Trophoblast cell (in vitro differentiated cells and primary cell): ENCODE measurements at regions not wholly inside any gene's neighbourhood (a gene's known extent, or its start where the extent isn't known, plus 50 kb on each side); places are given as distances from the start of the nearest gene placed in this dataset.

Experiments
- DNase-seq, 2 donors: peaks; one replicate each; pipeline ENCODE4 v3.0.0-alpha.2; 2016
- H2AFZ ChIP-seq: 2 replicates; pipeline ENCODE4 v1.6.1; 2013; ENCODE audit warnings: low read length, moderate library complexity, mild to moderate bottlenecking; ENCODE audit not compliant: insufficient read depth, poor library complexity
- H2AK5ac ChIP-seq: 2 replicates; pipeline ENCODE4 v1.6.1; 2013; ENCODE audit warnings: mild to moderate bottlenecking, low read length
- H2BK120ac ChIP-seq: 2 replicates; pipeline ENCODE4 v1.6.1; 2013; ENCODE audit warnings: low read length, mild to moderate bottlenecking, moderate library complexity; ENCODE audit not compliant: insufficient read depth, poor library complexity
- H2BK12ac ChIP-seq: 2 replicates; pipeline ENCODE4 v1.6.1; 2013; ENCODE audit warnings: mild to moderate bottlenecking, low read length, moderate library complexity
- H2BK5ac ChIP-seq: 2 replicates; pipeline ENCODE4 v1.6.1; 2013; ENCODE audit warnings: low read length, low read depth, moderate library complexity, mild to moderate bottlenecking; ENCODE audit not compliant: poor library complexity
- H3K14ac ChIP-seq: 2 replicates; pipeline ENCODE4 v1.6.1; 2013; ENCODE audit warnings: mild to moderate bottlenecking, low read length
- H3K18ac ChIP-seq: 2 replicates; pipeline ENCODE4 v1.6.1; 2013; ENCODE audit warnings: mild to moderate bottlenecking, low read length
- H3K23ac ChIP-seq: 2 replicates; pipeline ENCODE4 v1.6.1; 2013; ENCODE audit warnings: low read length
- H3K27ac ChIP-seq: 2 replicates; pipeline ENCODE4 v1.5.1; 2013; ENCODE audit warnings: low read depth, mild to moderate bottlenecking, inconsistent platforms, low read length, moderate library complexity
- H3K27me3 ChIP-seq: 2 replicates; pipeline ENCODE4 v1.6.1; 2013; ENCODE audit warnings: inconsistent platforms, mild to moderate bottlenecking, low read length, moderate library complexity; ENCODE audit not compliant: insufficient read depth
- H3K36me3 ChIP-seq, 2 experiments: 1 replicate in 1 of 2; 2 replicates in 1 of 2; pipeline ENCODE4 v1.6.1; 2013; ENCODE audit warnings: low read length in 2 of 2, mild to moderate bottlenecking in 2 of 2, moderate library complexity in 1 of 2; ENCODE audit not compliant: insufficient read depth in 2 of 2, control insufficient read depth in 1 of 2
- H3K4ac ChIP-seq: 2 replicates; pipeline ENCODE4 v1.6.1; 2013; ENCODE audit warnings: low read depth, mild to moderate bottlenecking, low read length, moderate library complexity
- H3K4me1 ChIP-seq, 2 experiments: 1 replicate in 1 of 2; 2 replicates in 1 of 2; pipeline ENCODE4 v1.6.1; 2013; ENCODE audit warnings: low read length in 2 of 2, mild to moderate bottlenecking in 2 of 2, moderate library complexity in 1 of 2; ENCODE audit not compliant: insufficient read depth in 2 of 2, control insufficient read depth in 1 of 2
- H3K4me2 ChIP-seq: 2 replicates; pipeline ENCODE4 v1.6.1; 2013; ENCODE audit warnings: inconsistent platforms, mild to moderate bottlenecking, low read length, moderate library complexity
- H3K4me3 ChIP-seq: 2 replicates; pipeline ENCODE4 v1.5.1; 2013; ENCODE audit warnings: mild to moderate bottlenecking, low read depth, low read length, inconsistent platforms
- H3K79me1 ChIP-seq: one replicate; pipeline ENCODE4 v1.6.1; 2013; ENCODE audit warnings: low read length
- H3K79me2 ChIP-seq: 2 replicates; pipeline ENCODE4 v1.6.1; 2013; ENCODE audit warnings: low read length, mild to moderate bottlenecking; ENCODE audit not compliant: control insufficient read depth, insufficient read depth, poor library complexity
- H3K9ac ChIP-seq: 2 replicates; pipeline ENCODE4 v1.6.1; 2013; ENCODE audit warnings: mild to moderate bottlenecking, low read length
- H3K9me3 ChIP-seq: 2 replicates; pipeline ENCODE4 v1.6.1; 2013; ENCODE audit warnings: low read depth, mild to moderate bottlenecking, control low read depth, inconsistent platforms, low read length; ENCODE audit not compliant: insufficient read depth
- H4K12ac ChIP-seq: 2 replicates; pipeline ENCODE4 v1.6.1; 2013; ENCODE audit warnings: low read depth, mild to moderate bottlenecking, low read length, moderate library complexity
- H4K8ac ChIP-seq: 2 replicates; pipeline ENCODE4 v1.6.1; 2013; ENCODE audit warnings: low read depth, mild to moderate bottlenecking, low read length, moderate library complexity
- H4K91ac ChIP-seq: one replicate; pipeline ENCODE4 v1.6.1; 2013; ENCODE audit warnings: low read depth, mild to moderate bottlenecking, low read length, moderate library complexity
- WGBS: extraction: QIAGEN DNeasy Blood & Tissue Kit; methylation state at CpG from one replicate; pipeline ENCODE4 v1.1.7; 2013; ENCODE audit warnings: missing lambda C conversion rate; ENCODE audit not compliant: insufficient read length, insufficient coverage; ENCODE audit errors: extremely low coverage; 5-methylcytosine and 5-hydroxymethylcytosine counted together

DNA sequence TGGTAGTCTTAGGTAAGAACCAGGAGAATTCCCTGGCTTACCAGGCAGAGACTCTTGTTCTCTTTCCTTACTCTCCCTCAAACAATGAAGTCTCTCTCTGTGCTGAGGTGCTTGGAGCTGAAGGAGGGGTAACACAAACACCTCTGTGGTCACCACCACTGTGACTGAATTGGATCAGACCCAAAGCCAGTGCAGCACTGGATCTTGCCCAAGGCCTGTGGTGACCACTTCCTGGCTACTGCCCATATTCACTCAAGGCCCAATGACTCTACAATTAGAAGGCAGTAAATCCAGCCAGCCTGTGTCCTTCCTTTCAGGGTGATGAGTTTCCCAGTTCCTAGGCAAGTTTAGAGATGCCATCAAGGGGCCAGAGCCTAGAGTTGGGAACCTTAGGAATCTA is 706.8 kb downstream of the SLC4A3 start:
- Histone ChIP-seq H3K9me3 (no peaks in the 10 kb centered on the region), H2BK5ac (no peak overlapping the region), H3K23ac (no peak overlapping the region), H2BK12ac (no peak overlapping the region), H3K27me3 (no peaks in the 10 kb centered on the region), H4K12ac (no peak overlapping the region), H4K91ac (peak overlapping the region; percentile 4), H3K27ac (no peak overlapping the region), H2AK5ac (no peak overlapping the region), H3K14ac (no peak overlapping the region), H3K36me3 (no peaks in the 10 kb centered on the region), H2AFZ (no peak overlapping the region), H2BK120ac (no peak overlapping the region), H3K79me1 (no peaks in the 10 kb centered on the region), H3K4me2 (no peak overlapping the region), H3K4me3 (no peak overlapping the region), H3K79me2 (no peaks in the 10 kb centered on the region), H3K4me1 (no peaks in the 10 kb centered on the region), H3K18ac (no peak overlapping the region), H3K4ac (no peak overlapping the region), H3K9ac (no peak overlapping the region), H4K8ac (no peak overlapping the region)
- DNase-seq = no peak

DNA sequence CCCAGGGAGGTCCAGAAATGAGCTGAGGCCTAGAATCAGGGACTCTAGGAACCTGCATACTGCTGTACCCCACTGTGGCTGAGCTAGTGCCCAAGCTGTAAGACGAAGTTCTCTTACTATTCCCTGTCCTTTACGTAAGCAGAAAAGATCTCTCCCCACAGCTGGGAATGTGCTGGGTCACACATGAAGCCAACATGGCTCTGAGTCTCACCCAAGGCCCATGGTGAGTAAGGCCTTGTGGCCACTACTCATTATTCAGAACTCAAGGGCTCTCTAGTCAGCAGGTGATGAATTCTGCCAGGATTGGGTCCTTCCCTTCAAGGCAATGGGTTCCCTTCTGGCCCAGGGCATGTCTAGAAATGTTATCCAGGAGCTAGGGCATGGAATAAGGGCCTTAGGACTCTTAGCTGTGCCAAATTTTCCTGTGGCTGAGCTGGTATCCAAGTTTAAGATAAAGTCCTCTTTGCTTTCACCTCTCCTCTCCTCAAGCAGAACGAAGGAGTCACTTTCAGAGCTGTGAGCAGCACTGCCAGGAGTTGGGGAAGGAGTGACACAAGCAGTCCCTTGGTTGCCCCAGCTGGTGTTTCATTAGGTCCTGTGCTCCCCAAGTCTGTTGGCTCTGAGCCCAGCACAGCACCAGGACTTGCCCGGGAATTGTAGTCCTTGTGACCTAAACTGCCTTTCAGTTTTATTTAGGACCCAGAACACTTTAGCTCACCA is 707.6 kb downstream of the SLC4A3 start:
- Histone ChIP-seq H4K91ac (no peak overlapping the region), H2AK5ac (no peak overlapping the region), H3K23ac (no peak overlapping the region), H4K8ac (no peak overlapping the region), H3K9me3 (no peaks in the 10 kb centered on the region), H3K9ac (no peak overlapping the region), H3K14ac (no peak overlapping the region), H3K27ac (no peak overlapping the region), H2BK12ac (no peak overlapping the region), H3K27me3 (no peaks in the 10 kb centered on the region), H3K79me2 (no peaks in the 10 kb centered on the region), H2BK5ac (no peak overlapping the region), H3K18ac (no peak overlapping the region), H3K4ac (no peak overlapping the region), H3K79me1 (no peaks in the 10 kb centered on the region), H2AFZ (no peak overlapping the region), H3K4me3 (no peak overlapping the region), H2BK120ac (no peak overlapping the region), H3K4me2 (no peak overlapping the region), H3K36me3 (no peaks in the 10 kb centered on the region), H4K12ac (no peak overlapping the region), H3K4me1 (no peaks in the 10 kb centered on the region)
- no CpG with 5 or more reads among the region's 4 CpGs for WGBS
- DNase-seq = peak; percentile 7 to 27

DNA sequence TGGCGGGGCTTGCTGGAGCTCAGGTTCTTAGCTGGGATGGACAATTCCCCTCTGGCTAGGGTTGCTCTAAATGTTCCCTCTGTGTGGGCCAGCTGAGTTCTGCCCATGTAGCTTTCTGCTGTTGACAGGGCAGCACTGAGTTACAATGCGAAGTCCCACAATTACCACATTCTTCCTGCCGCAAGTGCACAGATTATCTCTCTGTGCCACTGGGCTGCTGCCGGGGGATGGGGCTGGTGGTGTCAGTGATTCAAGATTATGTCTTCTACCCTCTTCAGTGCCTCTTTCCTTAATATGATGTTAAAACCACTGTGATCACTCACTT is 708.1 kb downstream of the SLC4A3 start:
- Histone ChIP-seq H2BK12ac (no peak overlapping the region), H3K27ac (no peak overlapping the region), H4K8ac (no peak overlapping the region), H2BK5ac (no peak overlapping the region), H3K23ac (no peak overlapping the region), H4K91ac (no peak overlapping the region), H4K12ac (no peak overlapping the region), H3K4ac (no peak overlapping the region), H3K36me3 (no peaks in the 10 kb centered on the region), H3K4me3 (no peak overlapping the region), H3K79me2 (no peaks in the 10 kb centered on the region), H3K9ac (no peak overlapping the region), H3K14ac (no peak overlapping the region), H2AFZ (no peak overlapping the region), H3K18ac (no peak overlapping the region), H3K27me3 (no peaks in the 10 kb centered on the region), H3K4me1 (no peaks in the 10 kb centered on the region), H3K4me2 (no peak overlapping the region), H2BK120ac (no peak overlapping the region), H2AK5ac (no peak overlapping the region), H3K79me1 (no peaks in the 10 kb centered on the region), H3K9me3 (no peaks in the 10 kb centered on the region)
- WGBS = no CpG with 5 or more reads among the region's 4 CpGs
- no peak for DNase-seq

DNA sequence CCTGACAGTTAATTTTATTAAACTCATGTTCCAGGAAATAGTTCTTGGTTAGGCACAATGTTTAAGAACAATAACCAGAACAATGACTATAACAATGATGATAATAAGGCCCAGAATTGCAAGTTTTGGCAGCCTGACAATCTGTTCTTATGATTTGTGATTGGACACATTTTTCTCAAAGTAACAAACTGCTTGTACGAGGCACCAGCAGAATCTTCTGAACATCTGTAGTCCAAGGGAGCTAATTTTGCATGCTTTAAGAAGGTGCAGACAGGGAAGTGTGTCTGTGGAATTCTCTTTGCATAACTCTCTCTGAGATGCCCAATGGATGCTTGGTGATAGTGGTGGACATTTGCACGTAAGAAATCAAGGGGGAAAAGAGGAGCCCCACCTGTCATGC is 709.3 kb downstream of the SLC4A3 start:
- no peaks in the 10 kb centered on the region for H3K79me1 ChIP-seq
- H2BK120ac ChIP-seq = no peak overlapping the region
- H3K4me2 ChIP-seq = no peak overlapping the region
- peak; percentile 59 to 89 for DNase-seq
- H3K9me3 ChIP-seq = no peaks in the 10 kb centered on the region
- no peak overlapping the region for H2AK5ac ChIP-seq
- H3K27me3 ChIP-seq = no peaks in the 10 kb centered on the region
- no peak overlapping the region for H3K14ac ChIP-seq
- no peak overlapping the region for H3K27ac ChIP-seq
- no peak overlapping the region for H3K9ac ChIP-seq
- no peak overlapping the region for H2BK5ac ChIP-seq
- no peak overlapping the region for H2AFZ ChIP-seq
- H4K91ac ChIP-seq = no peak overlapping the region
- no peaks in the 10 kb centered on the region for H3K36me3 ChIP-seq
- no peak overlapping the region for H3K4ac ChIP-seq
- no peaks in the 10 kb centered on the region for H3K79me2 ChIP-seq
- no peak overlapping the region for H3K18ac ChIP-seq
- no peak overlapping the region for H4K8ac ChIP-seq
- no peak overlapping the region for H3K23ac ChIP-seq
- H3K4me1 ChIP-seq = no peaks in the 10 kb centered on the region
- H2BK12ac ChIP-seq = peak overlapping the region; percentile 40
- H3K4me3 ChIP-seq = no peak overlapping the region
- no peak overlapping the region for H4K12ac ChIP-seq
- WGBS = no CpG with 5 or more reads among the region's 2 CpGs
